HG03159 (cell line): ENCODE measurements at regions not wholly inside any gene's neighbourhood (a gene's known extent, or its start where the extent isn't known, plus 50 kb on each side); places are given as distances from the start of the nearest gene placed in this dataset.
A peak's percentile ranks its signal among the peaks of the same experiment; 100 is the strongest.

Experiments
- ATAC-seq: cut with Tn5 transposase; IDR thresholded peaks from one replicate; pipeline ENCODE4 v1.9.1; 2021; ENCODE audit warnings: mild to moderate bottlenecking, moderate library complexity; ENCODE audit not compliant: unreplicated experiment

DNA sequence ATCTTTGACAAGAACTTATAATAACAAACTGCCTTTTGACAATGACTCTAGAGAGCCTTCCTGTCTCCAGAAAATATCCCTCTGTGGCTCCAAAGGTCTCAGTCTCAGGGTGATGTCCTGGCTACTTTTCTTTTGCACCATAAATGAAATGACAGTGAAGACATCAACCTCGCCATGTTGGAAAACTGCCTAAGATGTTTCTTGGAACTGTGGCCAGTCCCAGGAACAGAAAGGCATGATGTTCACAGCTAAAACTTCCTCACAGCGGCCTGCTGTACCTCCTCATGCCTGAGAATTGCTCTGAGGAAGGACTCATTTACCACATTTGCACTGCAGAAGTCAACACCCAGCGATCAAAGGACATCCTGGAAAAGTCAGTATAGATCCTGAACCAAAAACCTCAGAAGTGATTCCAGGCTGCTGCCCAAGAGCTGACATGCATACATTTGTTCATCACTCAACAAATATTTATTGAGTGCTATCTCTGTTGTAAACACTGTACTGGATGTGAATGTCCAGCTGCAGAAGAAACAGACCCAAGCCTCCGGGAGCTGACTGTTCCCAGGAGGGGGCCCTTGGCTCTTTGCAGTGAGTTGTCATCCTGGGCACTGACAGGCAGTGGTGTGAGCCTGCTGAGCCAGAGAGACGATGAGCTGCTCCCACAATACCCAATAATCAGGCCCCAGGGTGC lies 64.3 kb upstream of the ACSL3 start:
- ATAC-seq, result no peak

DNA sequence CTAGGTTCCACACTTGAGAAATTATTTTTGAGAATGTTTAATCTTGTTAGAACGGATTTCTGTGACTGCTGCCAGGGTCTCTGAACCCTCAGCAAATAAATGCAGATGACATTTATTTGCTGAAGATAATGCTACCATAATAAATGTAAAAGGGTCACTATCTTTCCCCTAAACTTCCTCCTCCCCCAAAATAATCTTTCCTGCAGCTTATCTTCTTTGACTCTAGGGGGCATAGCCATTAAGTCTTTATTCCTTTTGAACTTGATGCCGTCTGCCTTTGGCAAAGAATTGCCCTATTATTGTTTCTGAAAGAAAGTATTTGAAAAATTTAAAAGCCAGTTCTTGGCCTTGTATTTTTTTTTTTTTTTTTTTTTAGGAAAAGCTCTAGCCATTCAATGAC lies 63.6 kb upstream of the ACSL3 start:
- ATAC-seq, result peak; percentile 63

DNA sequence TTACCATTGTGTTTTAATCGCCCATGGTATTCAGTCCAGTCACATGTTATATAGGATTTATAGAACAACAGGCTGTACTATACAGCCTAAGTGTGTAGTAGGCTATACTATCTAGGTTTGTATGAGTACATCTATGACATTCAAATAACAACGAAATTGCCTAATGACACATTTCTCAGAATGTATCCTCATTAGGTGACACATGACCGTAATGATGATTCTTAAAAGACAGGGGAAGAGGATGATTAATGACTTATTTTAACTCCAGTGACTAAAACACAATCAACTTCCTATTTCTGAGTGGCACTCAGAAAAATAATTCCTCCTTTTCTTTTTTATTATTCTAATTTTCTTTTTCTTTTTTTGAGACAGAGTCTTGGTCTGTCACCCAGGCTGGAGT lies 63.0 kb upstream of the ACSL3 start:
- no peak for ATAC-seq

DNA sequence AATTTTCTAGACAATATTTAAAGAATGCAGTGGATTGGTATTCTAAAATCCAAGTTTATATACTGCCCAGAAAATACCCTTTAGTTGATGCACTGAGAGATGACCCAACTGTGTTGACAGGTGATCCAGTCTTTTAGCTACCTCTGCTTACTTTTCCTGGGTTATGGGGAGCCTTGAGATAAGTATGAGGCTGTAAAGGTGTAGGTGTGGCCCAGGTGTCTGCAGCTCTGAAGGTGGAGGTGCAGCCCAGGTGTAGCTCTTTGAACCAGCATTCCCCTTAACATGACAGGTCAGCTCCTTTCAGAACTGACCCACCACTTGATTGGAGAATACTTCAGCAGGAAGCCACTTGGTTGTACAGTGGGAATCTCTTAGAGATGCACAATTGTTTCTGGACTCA lies 62.3 kb upstream of the ACSL3 start:
- no peak for ATAC-seq

DNA sequence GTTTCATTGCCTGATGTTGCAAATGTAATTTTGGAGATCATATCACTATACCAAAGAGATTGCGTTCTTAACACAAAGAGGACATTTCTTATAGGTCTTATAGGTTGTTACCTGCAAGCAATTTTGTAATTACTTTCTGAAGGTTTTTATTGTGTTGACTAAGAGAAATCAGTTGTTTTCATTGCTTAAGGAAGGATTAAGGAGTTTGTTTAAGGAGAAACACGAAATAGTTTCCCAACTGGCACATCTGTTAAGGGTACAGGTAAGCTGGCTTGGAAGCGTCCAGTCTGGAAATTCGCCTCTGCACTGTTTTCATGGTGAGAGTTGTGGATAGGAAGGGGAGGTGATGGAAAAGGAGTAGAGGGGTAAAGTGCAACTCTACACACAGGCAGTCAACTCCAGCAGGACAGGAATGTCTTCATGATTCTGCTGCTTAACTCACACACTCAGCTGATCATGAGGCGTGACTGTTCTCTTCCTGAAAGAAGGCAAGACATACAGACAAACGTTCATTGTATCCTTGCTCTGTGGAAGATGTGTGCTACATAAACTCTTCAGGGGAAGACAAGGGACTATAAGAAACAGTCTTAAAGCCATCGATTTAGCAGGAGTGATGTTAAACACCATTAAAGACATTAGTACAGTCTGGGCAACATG lies 61.4 kb upstream of the ACSL3 start:
- ATAC-seq, result no peak

DNA sequence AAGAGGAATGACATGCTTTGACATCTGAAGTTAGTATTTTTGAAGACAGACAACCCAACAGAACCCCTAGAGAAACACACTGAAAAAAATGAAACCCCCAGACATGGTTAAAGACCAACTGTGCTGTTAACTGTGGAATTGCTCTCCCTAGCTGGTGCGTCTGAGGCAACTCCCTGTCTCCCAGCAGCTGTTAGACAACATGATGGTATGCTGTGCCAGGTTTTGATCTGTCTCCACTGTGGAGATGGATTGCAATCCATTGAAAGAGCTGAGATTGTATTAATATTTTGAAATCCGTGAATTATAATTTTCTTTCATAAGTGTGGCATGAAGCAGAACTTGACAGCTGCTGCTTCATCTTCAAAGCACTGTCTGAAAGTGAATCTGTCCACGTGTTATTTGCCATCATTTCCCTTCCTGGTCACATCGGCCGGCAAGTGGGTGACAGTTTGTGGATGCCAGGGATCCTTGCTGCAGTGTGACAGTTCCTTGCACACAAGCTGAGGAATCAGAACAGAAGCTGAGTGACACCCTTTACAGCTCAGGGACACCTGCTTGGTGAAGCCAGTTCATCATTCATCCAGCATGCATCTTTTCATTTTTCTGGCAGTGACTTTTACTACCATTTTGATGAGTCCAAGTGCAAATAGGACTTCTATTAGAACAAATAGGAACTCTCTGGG lies 58.2 kb upstream of the ACSL3 start:
- ATAC-seq, result no peak

DNA sequence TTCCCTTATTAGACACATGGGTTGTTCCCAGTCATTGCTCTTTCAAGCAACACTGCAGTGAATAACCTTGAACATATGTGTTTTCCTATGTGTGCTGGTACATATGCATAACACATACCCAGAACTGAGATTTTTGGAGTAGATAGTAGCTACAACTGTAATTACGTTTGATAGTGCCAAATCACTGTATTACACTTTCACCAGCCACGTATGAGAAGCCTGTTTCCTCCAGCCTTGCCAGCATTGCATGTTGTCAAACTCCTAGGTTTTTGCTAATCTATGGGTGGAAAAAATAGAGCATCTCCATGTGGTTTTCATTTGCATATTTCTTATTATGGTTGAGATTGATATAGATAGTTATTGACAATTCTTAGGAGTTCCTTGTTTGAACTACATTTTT lies 56.5 kb upstream of the ACSL3 start:
- ATAC-seq, result no peak

DNA sequence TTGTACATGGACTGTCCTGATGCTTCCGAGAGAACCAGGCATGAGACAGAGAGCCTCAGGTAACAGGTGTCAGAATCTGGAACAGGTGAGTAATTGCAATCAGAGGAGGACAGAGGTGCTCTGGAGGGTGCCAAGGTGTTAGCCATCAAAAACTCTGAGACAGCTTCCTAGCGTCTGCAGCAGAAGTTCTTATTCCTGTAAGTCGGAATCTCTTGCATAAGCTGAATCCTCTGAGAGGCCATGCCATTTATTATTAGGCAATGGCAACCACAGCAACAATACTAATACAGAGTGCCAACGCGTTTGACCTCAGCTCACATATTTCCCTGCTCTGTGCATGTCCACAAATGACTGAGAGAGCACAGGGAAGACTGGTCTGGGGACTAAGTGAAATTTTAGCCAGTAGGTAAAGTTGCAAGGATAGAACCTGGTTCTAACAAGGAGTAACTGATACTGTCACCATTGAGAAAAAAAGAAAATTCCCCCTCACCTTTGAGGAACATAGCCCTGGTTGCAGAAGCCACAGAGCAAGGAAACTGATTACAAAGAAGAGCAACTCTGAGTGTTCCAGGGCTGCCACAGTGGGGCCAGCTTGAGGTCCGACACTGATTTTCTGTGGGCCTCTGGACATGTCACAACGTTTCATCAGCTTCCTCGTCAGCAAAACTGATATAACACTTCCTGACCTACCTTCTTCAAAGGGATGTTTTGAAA lies 55.1 kb upstream of the ACSL3 start:
- ATAC-seq, result no peak

DNA sequence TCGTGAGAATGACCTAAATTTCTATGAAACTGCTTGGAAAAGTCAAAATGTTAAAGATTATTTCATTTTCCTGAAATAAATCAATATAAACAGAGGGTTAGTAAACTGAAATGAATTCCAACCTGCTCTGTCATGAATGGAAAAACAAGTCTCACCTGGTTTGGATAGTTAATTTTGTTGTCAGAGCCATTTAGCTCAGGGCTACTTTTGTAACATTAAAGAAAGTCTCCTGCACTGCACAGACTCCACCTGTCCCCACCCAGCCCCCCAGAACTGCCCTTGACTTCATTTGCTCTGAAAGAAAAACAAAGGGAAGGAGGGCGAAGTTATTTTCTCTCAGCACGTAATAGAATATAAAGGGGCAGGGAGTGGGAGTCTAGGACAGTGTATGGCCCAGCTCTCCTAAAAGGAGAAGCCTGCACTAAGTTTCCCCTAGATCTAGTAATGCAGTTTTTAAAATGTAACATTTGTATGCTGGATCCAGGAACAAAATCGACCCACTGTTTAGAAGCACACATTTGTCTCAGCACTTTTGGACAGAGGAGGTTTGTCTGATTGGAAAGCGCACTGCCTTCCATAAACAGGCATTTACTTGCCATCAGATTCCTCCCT lies 54.2 kb upstream of the ACSL3 start:
- ATAC-seq, result no peak

DNA sequence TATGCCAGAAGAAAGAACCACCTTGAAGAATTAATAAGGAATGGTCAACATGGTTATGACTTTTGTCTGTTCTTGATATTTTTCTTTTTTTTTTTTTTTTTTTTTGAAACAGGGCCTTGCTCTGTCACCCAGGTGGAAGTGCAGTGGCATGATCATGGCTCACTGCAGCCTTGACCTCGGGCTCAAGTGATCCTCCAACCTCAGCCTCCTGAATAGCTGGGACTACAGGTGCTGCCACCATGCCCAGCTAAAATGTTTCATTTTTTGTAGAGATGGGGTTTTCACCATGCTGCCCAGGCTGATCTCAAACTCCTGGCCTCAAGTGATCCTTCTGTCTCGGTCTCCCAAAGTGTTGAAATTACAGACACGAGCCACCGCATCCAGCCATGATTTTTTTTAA lies 53.4 kb upstream of the ACSL3 start:
- no peak for ATAC-seq

DNA sequence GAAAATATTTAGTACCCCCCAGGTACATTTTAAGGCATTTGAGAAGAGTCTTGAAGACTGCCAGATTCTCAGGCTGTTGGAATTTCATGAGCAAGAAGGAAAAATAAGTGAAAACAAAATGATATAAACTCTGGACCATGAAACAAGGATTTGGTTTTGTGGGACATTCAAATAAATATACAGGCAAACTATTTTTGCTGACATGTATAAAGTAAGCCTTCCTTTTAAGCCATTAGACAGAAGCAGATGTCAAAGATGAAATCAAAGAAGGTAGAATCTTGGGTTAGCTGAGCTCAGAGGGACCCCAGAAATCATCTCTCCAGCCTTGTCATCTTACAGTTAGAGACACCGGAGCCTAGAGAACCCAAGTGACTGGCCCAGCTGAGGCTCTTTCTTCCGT lies 51.3 kb upstream of the ACSL3 start:
- ATAC-seq, result no peak

DNA sequence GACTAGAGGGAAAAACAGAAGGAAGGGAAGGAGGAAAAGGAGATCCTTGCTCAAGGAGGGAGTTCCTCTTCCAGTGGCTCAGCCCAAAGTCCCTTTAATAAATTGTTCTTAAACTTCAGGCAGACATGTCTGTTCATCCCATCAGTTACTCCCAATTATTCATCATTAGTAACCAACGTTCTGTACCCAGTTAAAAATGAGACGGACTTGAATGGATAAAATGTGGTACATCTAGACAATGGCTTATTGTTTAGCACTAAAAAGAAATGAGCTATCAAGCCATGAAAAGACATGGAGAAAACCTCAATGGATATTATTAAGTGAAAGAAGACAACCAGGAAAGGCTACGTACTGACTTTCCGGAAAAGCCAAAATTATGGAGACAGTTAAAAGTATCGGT lies 50.8 kb upstream of the ACSL3 start:
- ATAC-seq, result no peak
